ENCODE measurements at regions not wholly inside any gene's neighbourhood (a gene's known extent, or its start where the extent isn't known, plus 50 kb on each side); places are given as distances from the start of the nearest gene placed in this dataset.

- H3K9me2 ChIP-seq (ENCODE audit: insufficient read depth, low read length), result no peaks in the 10 kb centered on the region
- no peak for TF ChIP-seq SMC3 (conservative IDR thresholded peaks at IDR 0.05; ENCODE audit: poor library complexity)
- no peak for TF ChIP-seq TAF1 (IDR thresholded peaks at IDR 0.05; ENCODE audit: low read depth)
- no peak for TF ChIP-seq RAD21 (conservative IDR thresholded peaks at IDR 0.05)
- no peaks in the 10 kb centered on the region for H4K20me1 ChIP-seq (ENCODE audit: insufficient read depth)
- no peak overlapping the region for H2AFZ ChIP-seq (ENCODE audit: low read depth, low read length)
- no peaks in the 10 kb centered on the region for H3K27me3 ChIP-seq (ENCODE audit: insufficient read depth, low read depth, low read length)
- no peak overlapping the region for H3K9ac ChIP-seq (ENCODE audit: low read length)
- no peak overlapping the region for H3K4me3 ChIP-seq (ENCODE audit: low read length)
- no peaks in the 10 kb centered on the region for H3K9me3 ChIP-seq (ENCODE audit: low read length)
- no peaks in the 10 kb centered on the region for H3F3A ChIP-seq (ENCODE audit: insufficient read depth, low read length, poor library complexity, severe bottlenecking)
- no peak overlapping the region for H3K4me2 ChIP-seq (ENCODE audit: low read length)
- no peak overlapping the region for H3K27ac ChIP-seq (ENCODE audit: low read length)
- H3K36me3 ChIP-seq (ENCODE audit: insufficient read depth, low read length), result no peaks in the 10 kb centered on the region
- no peaks in the 10 kb centered on the region for H3K79me2 ChIP-seq (replicated peaks; ENCODE audit: insufficient read depth, low read length)
Measured at GRCh38 chr5:89566340-89566739, 683.4 kb upstream of the MEF2C start.

- no peaks in the 10 kb centered on the region for H3K9me3 ChIP-seq (ENCODE audit: low read length)
- no peak overlapping the region for H3K4me2 ChIP-seq (ENCODE audit: low read length)
- H3K36me3 ChIP-seq (ENCODE audit: insufficient read depth, low read length), result no peaks in the 10 kb centered on the region
- no peaks in the 10 kb centered on the region for H3K9me2 ChIP-seq (ENCODE audit: insufficient read depth, low read length)
- no peak overlapping the region for H3K27ac ChIP-seq (ENCODE audit: low read length)
- no peaks in the 10 kb centered on the region for H3K27me3 ChIP-seq (ENCODE audit: insufficient read depth, low read depth, low read length)
- H3K79me2 ChIP-seq (replicated peaks; ENCODE audit: insufficient read depth, low read length), result no peaks in the 10 kb centered on the region
- no peaks in the 10 kb centered on the region for H3F3A ChIP-seq (ENCODE audit: insufficient read depth, low read length, poor library complexity, severe bottlenecking)
- H2AFZ ChIP-seq (ENCODE audit: low read depth, low read length), result no peak overlapping the region
- H3K9ac ChIP-seq (ENCODE audit: low read length), result no peak overlapping the region
- H4K20me1 ChIP-seq (ENCODE audit: insufficient read depth), result no peaks in the 10 kb centered on the region
- H3K4me3 ChIP-seq (ENCODE audit: low read length), result no peak overlapping the region
- no peak for TF ChIP-seq RAD21 (conservative IDR thresholded peaks at IDR 0.05)
- no peak for TF ChIP-seq TAF1 (IDR thresholded peaks at IDR 0.05; ENCODE audit: low read depth)
- no peak for TF ChIP-seq POLR2AphosphoS5 (IDR thresholded peaks at IDR 0.05)
- no peak for TF ChIP-seq REST (IDR thresholded peaks at IDR 0.05; ENCODE audit: borderline replicate concordance)
Measured at GRCh38 chr5:89560696-89561095, 677.7 kb upstream of the MEF2C start.

- Histone ChIP-seq H3K9me3 (ENCODE audit: low read length) (no peaks in the 10 kb centered on the region), H3K4me2 (ENCODE audit: low read length) (no peak overlapping the region), H3K9me2 (ENCODE audit: insufficient read depth, low read length) (no peaks in the 10 kb centered on the region), H3F3A (ENCODE audit: insufficient read depth, low read length, poor library complexity, severe bottlenecking) (no peaks in the 10 kb centered on the region), H3K27me3 (ENCODE audit: insufficient read depth, low read depth, low read length) (no peaks in the 10 kb centered on the region), H3K36me3 (ENCODE audit: insufficient read depth, low read length) (no peaks in the 10 kb centered on the region), H3K27ac (ENCODE audit: low read length) (no peak overlapping the region), H3K79me2 (replicated peaks; ENCODE audit: insufficient read depth, low read length) (no peaks in the 10 kb centered on the region), H3K9ac (ENCODE audit: low read length) (no peak overlapping the region), H3K4me3 (ENCODE audit: low read length) (no peak overlapping the region), H4K20me1 (ENCODE audit: insufficient read depth) (no peaks in the 10 kb centered on the region), H2AFZ (ENCODE audit: low read depth, low read length) (no peak overlapping the region)
- TF ChIP-seq EZH2 (IDR thresholded peaks at IDR 0.05; ENCODE audit: borderline replicate concordance, insufficient read depth, low read length, poor library complexity, severe bottlenecking) (no peak), EP300 (conservative IDR thresholded peaks at IDR 0.05; ENCODE audit: poor library complexity, severe bottlenecking) (no peak), SMC3 (conservative IDR thresholded peaks at IDR 0.05; ENCODE audit: poor library complexity) (no peak), TAF1 (IDR thresholded peaks at IDR 0.05; ENCODE audit: low read depth) (no peak), RAD21 (conservative IDR thresholded peaks at IDR 0.05) (no peak), MXI1 (conservative IDR thresholded peaks at IDR 0.05; ENCODE audit: poor library complexity, severe bottlenecking) (no peak), CTCF (IDR thresholded peaks at IDR 0.05; ENCODE audit: poor library complexity, severe bottlenecking) (no peak), REST (IDR thresholded peaks at IDR 0.05; ENCODE audit: borderline replicate concordance) (no peak), POLR2AphosphoS5 (IDR thresholded peaks at IDR 0.05) (no peak)
Measured at GRCh38 chr5:89556215-89556913, 673.4 kb upstream of the MEF2C start.

Measured in neural cell (in vitro differentiated cells).